ENCODE measurements at regions not wholly inside any gene's neighbourhood (a gene's known extent, or its start where the extent isn't known, plus 50 kb on each side); places are given as distances from the start of the nearest gene placed in this dataset.

DNA sequence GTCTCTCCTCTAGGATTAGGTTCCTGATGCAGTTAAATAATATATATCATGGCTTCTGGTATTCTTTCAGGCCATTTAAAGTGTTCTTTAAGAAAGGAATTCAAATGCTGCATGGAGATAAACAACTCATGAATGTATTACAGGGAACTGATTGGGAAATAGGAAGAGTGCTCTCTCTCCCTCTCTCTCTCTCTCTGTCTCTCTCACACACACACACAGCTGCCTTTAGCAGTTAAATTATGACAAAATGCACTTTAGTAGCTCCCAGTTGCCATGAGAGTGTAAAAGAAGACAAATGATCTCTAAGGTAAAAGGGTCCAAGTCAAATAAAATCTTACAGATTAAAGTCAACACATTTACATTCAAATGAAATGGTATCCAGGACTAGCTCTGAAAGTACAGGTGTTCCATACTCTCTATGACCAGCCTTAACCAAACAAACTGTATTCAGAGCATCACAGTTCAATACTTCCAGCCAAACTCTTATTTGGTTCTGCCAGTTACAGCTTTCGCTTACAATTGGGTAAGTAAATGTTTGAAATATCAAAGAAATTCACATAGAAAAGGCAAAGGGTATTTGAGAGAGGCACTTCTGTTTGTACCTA lies 94.7 kb upstream of the CXXC4 start:
- TF ChIP-seq CEBPB (IDR thresholded peaks at IDR 0.05) (no peak), EP300 (IDR thresholded peaks at IDR 0.05; ENCODE audit: borderline replicate concordance) (no peak), FOXM1 (IDR thresholded peaks at IDR 0.05; ENCODE audit: borderline replicate concordance, low read depth) (no peak), TEAD4 (IDR thresholded peaks at IDR 0.05) (no peak), CREB1 (IDR thresholded peaks at IDR 0.05; ENCODE audit: low read depth) (no peak), RAD21 (IDR thresholded peaks at IDR 0.05; ENCODE audit: low read depth) (no peak), ZBTB7A (IDR thresholded peaks at IDR 0.05; ENCODE audit: low read depth) (no peak), NFIC (IDR thresholded peaks at IDR 0.05) (no peak), YY1 (IDR thresholded peaks at IDR 0.05; ENCODE audit: low read depth) (no peak), TCF12 (IDR thresholded peaks at IDR 0.05; ENCODE audit: low read depth) (no peak), EGR1 (IDR thresholded peaks at IDR 0.05) (no peak), TAF1 (IDR thresholded peaks at IDR 0.05; ENCODE audit: low read depth) (no peak)
- TF ChIP-seq, protein P1, sequence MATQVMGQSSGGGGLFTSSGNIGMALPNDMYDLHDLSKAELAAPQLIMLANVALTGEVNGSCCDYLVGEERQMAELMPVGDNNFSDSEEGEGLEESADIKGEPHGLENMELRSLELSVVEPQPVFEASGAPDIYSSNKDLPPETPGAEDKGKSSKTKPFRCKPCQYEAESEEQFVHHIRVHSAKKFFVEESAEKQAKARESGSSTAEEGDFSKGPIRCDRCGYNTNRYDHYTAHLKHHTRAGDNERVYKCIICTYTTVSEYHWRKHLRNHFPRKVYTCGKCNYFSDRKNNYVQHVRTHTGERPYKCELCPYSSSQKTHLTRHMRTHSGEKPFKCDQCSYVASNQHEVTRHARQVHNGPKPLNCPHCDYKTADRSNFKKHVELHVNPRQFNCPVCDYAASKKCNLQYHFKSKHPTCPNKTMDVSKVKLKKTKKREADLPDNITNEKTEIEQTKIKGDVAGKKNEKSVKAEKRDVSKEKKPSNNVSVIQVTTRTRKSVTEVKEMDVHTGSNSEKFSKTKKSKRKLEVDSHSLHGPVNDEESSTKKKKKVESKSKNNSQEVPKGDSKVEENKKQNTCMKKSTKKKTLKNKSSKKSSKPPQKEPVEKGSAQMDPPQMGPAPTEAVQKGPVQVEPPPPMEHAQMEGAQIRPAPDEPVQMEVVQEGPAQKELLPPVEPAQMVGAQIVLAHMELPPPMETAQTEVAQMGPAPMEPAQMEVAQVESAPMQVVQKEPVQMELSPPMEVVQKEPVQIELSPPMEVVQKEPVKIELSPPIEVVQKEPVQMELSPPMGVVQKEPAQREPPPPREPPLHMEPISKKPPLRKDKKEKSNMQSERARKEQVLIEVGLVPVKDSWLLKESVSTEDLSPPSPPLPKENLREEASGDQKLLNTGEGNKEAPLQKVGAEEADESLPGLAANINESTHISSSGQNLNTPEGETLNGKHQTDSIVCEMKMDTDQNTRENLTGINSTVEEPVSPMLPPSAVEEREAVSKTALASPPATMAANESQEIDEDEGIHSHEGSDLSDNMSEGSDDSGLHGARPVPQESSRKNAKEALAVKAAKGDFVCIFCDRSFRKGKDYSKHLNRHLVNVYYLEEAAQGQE (IDR thresholded peaks at IDR 0.05; ENCODE audit: low read depth), result no peak
- TF ChIP-seq, protein P2, sequence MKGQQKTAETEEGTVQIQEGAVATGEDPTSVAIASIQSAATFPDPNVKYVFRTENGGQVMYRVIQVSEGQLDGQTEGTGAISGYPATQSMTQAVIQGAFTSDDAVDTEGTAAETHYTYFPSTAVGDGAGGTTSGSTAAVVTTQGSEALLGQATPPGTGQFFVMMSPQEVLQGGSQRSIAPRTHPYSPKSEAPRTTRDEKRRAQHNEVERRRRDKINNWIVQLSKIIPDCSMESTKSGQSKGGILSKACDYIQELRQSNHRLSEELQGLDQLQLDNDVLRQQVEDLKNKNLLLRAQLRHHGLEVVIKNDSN (IDR thresholded peaks at IDR 0.05), result no peak
- TF ChIP-seq, protein P3, sequence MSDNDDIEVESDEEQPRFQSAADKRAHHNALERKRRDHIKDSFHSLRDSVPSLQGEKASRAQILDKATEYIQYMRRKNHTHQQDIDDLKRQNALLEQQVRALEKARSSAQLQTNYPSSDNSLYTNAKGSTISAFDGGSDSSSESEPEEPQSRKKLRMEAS (IDR thresholded peaks at IDR 0.05), result no peak

GRCh38 chr4:104591510-104591911 lies 96.8 kb upstream of the CXXC4 start:
- TF ChIP-seq NFIC (IDR thresholded peaks at IDR 0.05) (no peak), ZBTB7A (IDR thresholded peaks at IDR 0.05; ENCODE audit: low read depth) (no peak), EP300 (IDR thresholded peaks at IDR 0.05; ENCODE audit: borderline replicate concordance) (no peak), TAF1 (IDR thresholded peaks at IDR 0.05; ENCODE audit: low read depth) (no peak), CREB1 (IDR thresholded peaks at IDR 0.05; ENCODE audit: low read depth) (no peak), FOXM1 (IDR thresholded peaks at IDR 0.05; ENCODE audit: borderline replicate concordance, low read depth) (no peak), TCF12 (IDR thresholded peaks at IDR 0.05; ENCODE audit: low read depth) (no peak), YY1 (IDR thresholded peaks at IDR 0.05; ENCODE audit: low read depth) (no peak), TEAD4 (IDR thresholded peaks at IDR 0.05) (no peak)
- TF ChIP-seq, protein P2 (IDR thresholded peaks at IDR 0.05), result no peak
- TF ChIP-seq, protein P3 (IDR thresholded peaks at IDR 0.05), result no peak

DNA sequence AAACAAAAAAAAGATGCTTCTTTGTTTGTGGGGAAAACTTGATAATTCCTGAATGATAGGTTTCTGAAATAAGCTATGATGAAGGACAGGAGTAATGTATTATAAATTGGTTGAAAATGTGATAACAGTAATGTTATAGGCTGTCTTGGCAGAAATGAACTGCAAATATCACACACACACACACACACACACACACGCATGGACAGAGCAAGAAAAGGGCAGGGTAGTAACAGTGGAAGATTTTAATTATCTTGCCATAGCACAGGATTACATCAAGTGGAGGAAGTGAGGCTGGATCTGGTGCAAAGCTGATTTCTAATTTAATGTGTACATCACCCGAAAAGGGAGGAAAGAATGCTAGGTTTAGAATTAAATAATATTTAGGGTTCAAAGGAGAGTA lies 97.5 kb upstream of the CXXC4 start:
- no peak for TF ChIP-seq YY1 (IDR thresholded peaks at IDR 0.05; ENCODE audit: low read depth)
- TF ChIP-seq FOXM1 (IDR thresholded peaks at IDR 0.05; ENCODE audit: borderline replicate concordance, low read depth), result no peak
- TF ChIP-seq, protein P2 (IDR thresholded peaks at IDR 0.05), result no peak
- no peak for TF ChIP-seq TAF1 (IDR thresholded peaks at IDR 0.05; ENCODE audit: low read depth)
- TF ChIP-seq, protein P3 (IDR thresholded peaks at IDR 0.05), result no peak
- TF ChIP-seq ZBTB7A (IDR thresholded peaks at IDR 0.05; ENCODE audit: low read depth), result no peak
- TF ChIP-seq RAD21 (IDR thresholded peaks at IDR 0.05; ENCODE audit: low read depth), result no peak
- no peak for TF ChIP-seq CREB1 (IDR thresholded peaks at IDR 0.05; ENCODE audit: low read depth)
- TF ChIP-seq NFIC (IDR thresholded peaks at IDR 0.05), result no peak
- TF ChIP-seq TCF12 (IDR thresholded peaks at IDR 0.05; ENCODE audit: low read depth), result no peak
- TF ChIP-seq CEBPB (IDR thresholded peaks at IDR 0.05), result no peak

DNA sequence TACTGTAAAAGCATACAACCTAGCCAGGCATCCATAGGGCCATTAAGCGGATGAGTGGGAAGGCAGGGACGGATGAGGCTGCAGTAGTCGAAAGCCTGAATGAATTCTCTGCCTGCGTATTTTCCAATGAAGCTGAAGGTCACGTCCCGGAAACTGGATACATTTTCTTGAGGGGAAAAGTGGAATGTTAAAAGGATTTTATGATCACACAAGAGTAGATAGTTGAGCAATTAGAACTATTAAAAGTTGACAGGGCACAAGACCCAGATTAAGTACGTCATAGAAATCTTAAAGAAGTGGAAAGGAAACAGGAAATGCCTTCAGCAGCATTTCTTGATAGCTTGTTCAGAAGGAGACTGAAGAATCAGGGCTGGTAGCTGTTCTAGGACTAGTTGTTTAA lies 98.3 kb upstream of the CXXC4 start:
- no peak for TF ChIP-seq EGR1 (IDR thresholded peaks at IDR 0.05)
- TF ChIP-seq, protein P1 (IDR thresholded peaks at IDR 0.05; ENCODE audit: low read depth), result no peak
- TF ChIP-seq EP300 (IDR thresholded peaks at IDR 0.05; ENCODE audit: borderline replicate concordance), result no peak
- TF ChIP-seq YY1 (IDR thresholded peaks at IDR 0.05; ENCODE audit: low read depth), result no peak

- no peak for TF ChIP-seq NFIC (IDR thresholded peaks at IDR 0.05)
- TF ChIP-seq EP300 (IDR thresholded peaks at IDR 0.05; ENCODE audit: borderline replicate concordance), result no peak
Observed at GRCh38 chr4:104596189-104596588, 101.5 kb upstream of the CXXC4 start.

Measured in Ishikawa (cell line).